Prostate gland (tissue), 2 donors: ENCODE measurements at regions not wholly inside any gene's neighbourhood (a gene's known extent, or its start where the extent isn't known, plus 50 kb on each side); places are given as distances from the start of the nearest gene placed in this dataset.

Experiments
- CTCF ChIP-seq, 4 experiments: fragments of 200-600 bp in 2 of 4; fragments of 450-650 bp in 2 of 4; sonication (generic) in 2 of 4; IDR thresholded peaks; 1 replicate in 3 of 4; 2 replicates in 1 of 4; pipeline ENCODE4 v1.5.1; 2016 to 2019; ENCODE audit warnings: antibody characterized with exemption in 4 of 4, mild to moderate bottlenecking in 2 of 4, moderate library complexity in 2 of 4
- POLR2AphosphoS5 ChIP-seq: sonication (generic); formaldehyde crosslinking; IDR thresholded peaks from one replicate; pipeline ENCODE4 v1.6.1; 2017; ENCODE audit warnings: antibody characterized with exemption

- TF ChIP-seq POLR2AphosphoS5 (no peak), CTCF (IDR thresholded peaks at IDR 0.05) (no peak)
Observed at GRCh38 chr14:96629558-96630222, 127.5 kb downstream of the PAPOLA start.
